MM.1S (cell line): ENCODE measurements at regions not wholly inside any gene's neighbourhood (a gene's known extent, or its start where the extent isn't known, plus 50 kb on each side); places are given as distances from the start of the nearest gene placed in this dataset.

Experiments
- DNase-seq: peaks from one replicate; pipeline ENCODE4 v3.0.0-alpha.2; 2015
- H2AFZ ChIP-seq: fragments of 300-600 bp; sonication (generic); 2 replicates; pipeline ENCODE4 v1.6.0; 2016; ENCODE audit warnings: antibody characterized with exemption, low read length
- H3F3A ChIP-seq: fragments of 300-600 bp; sonication (generic); 2 replicates; pipeline ENCODE4 v1.6.1; 2016; ENCODE audit warnings: mild to moderate bottlenecking, antibody characterized with exemption, low read length, moderate library complexity, mixed read lengths; ENCODE audit not compliant: insufficient read depth
- H3K27ac ChIP-seq: fragments of 300-600 bp; sonication (generic); 2 replicates; pipeline ENCODE4 v1.5.1; 2016; ENCODE audit warnings: mild to moderate bottlenecking, low read length
- H3K27me3 ChIP-seq: fragments of 300-600 bp; sonication (generic); replicated peaks from 2 replicates; pipeline ENCODE4 v1.6.0; 2016; ENCODE audit warnings: low read length; ENCODE audit not compliant: insufficient read depth
- H3K36me3 ChIP-seq: fragments of 300-600 bp; sonication (generic); replicated peaks from 2 replicates; pipeline ENCODE4 v1.6.1; 2016; ENCODE audit warnings: mild to moderate bottlenecking, low read length, mixed read lengths; ENCODE audit not compliant: insufficient read depth
- H3K4me1 ChIP-seq: fragments of 300-600 bp; sonication (generic); 2 replicates; pipeline ENCODE4 v1.6.1; 2016; ENCODE audit warnings: low read length, mixed read lengths
- H3K4me2 ChIP-seq: fragments of 300-600 bp; sonication (generic); 2 replicates; pipeline ENCODE4 v1.6.0; 2016; ENCODE audit warnings: low read depth, low read length
- H3K4me3 ChIP-seq: fragments of 300-600 bp; sonication (generic); 2 replicates; pipeline ENCODE4 v1.5.1; 2016; ENCODE audit warnings: low read length, mixed read lengths
- H3K79me2 ChIP-seq: fragments of 300-600 bp; sonication (generic); 2 replicates; pipeline ENCODE4 v1.6.1; 2016; ENCODE audit warnings: mixed run types, low read length, mixed read lengths
- H3K9ac ChIP-seq: fragments of 300-600 bp; sonication (generic); 2 replicates; pipeline ENCODE4 v1.6.1; 2016; ENCODE audit warnings: low read length, mixed read lengths
- H3K9me2 ChIP-seq: fragments of 300-600 bp; sonication (generic); replicated peaks from 2 replicates; pipeline ENCODE4 v1.6.1; 2016; ENCODE audit warnings: mild to moderate bottlenecking, low read length, mixed read lengths; ENCODE audit not compliant: insufficient read depth
- H3K9me3 ChIP-seq: fragments of 300-600 bp; sonication (generic); replicated peaks from 2 replicates; pipeline ENCODE4 v1.6.1; 2016; ENCODE audit warnings: mild to moderate bottlenecking, low read length, mixed read lengths; ENCODE audit not compliant: insufficient read depth
- H4K20me1 ChIP-seq: fragments of 300-600 bp; sonication (generic); 2 replicates; pipeline ENCODE4 v1.6.1; 2016; ENCODE audit warnings: mild to moderate bottlenecking, low read length, moderate library complexity, mixed read lengths; ENCODE audit not compliant: insufficient read depth
- EZH2 ChIP-seq: fragments of 300-600 bp; sonication (generic); optimal IDR thresholded peaks from 2 replicates; pipeline ENCODE3; 2017; ENCODE audit warnings: low read depth, mild to moderate bottlenecking, antibody characterized with exemption, low read length, mixed read lengths
- EZH2phosphoT487 ChIP-seq: fragments of 300-600 bp; sonication (generic); IDR thresholded peaks from 2 replicates; pipeline ENCODE4 v1.6.1; 2018; ENCODE audit warnings: antibody characterized with exemption, low read length
- TF ChIP-seq, protein P1 (sequence below): fragments of 300-600 bp; sonication (generic); IDR thresholded peaks from 2 replicates; pipeline ENCODE4 v1.5.1; 2016; ENCODE audit warnings: antibody characterized with exemption, low read length, mixed read lengths

DNA sequence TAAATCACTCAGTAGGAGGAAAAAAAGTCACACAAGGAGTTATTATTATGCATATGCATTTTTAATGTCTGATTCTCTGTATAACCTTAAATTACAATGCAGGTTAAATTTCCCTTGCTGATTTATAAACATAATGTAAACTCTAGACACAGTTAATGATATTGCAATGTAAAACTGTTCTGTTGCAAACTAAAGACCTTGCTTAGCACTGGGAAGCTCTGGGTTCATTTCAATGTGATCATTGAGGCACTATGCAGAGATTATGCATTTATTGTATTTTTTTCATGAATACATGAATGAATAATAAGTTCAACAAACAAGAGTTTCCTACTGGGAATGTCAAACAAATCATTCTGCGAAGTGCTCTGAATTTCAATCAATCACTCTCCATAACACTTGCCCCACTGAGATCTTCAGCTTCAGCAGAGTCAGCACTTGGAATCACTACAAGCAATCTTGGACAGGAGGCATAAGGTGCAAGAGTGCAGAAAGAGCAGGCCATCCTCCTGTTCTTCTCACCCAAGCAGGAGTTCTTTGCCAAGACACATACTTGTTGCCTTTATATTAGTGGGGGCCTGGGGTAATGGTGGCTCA lies 232.1 kb downstream of the CSNK1G3 start:
- DNase-seq: no peak
- Histone ChIP-seq H3F3A (no peaks in the 10 kb centered on the region), H3K27ac (no peak overlapping the region), H3K4me3 (no peak overlapping the region), H3K36me3 (no peaks in the 10 kb centered on the region), H3K79me2 (no peaks in the 10 kb centered on the region), H2AFZ (no peak overlapping the region), H4K20me1 (no peaks in the 10 kb centered on the region), H3K27me3 (no peaks in the 10 kb centered on the region), H3K9ac (no peak overlapping the region), H3K4me1 (no peaks in the 10 kb centered on the region), H3K9me2 (no peaks in the 10 kb centered on the region), H3K9me3 (no peaks in the 10 kb centered on the region), H3K4me2 (no peak overlapping the region)
- no peak for TF ChIP-seq EZH2phosphoT487
- TF ChIP-seq, protein P1, sequence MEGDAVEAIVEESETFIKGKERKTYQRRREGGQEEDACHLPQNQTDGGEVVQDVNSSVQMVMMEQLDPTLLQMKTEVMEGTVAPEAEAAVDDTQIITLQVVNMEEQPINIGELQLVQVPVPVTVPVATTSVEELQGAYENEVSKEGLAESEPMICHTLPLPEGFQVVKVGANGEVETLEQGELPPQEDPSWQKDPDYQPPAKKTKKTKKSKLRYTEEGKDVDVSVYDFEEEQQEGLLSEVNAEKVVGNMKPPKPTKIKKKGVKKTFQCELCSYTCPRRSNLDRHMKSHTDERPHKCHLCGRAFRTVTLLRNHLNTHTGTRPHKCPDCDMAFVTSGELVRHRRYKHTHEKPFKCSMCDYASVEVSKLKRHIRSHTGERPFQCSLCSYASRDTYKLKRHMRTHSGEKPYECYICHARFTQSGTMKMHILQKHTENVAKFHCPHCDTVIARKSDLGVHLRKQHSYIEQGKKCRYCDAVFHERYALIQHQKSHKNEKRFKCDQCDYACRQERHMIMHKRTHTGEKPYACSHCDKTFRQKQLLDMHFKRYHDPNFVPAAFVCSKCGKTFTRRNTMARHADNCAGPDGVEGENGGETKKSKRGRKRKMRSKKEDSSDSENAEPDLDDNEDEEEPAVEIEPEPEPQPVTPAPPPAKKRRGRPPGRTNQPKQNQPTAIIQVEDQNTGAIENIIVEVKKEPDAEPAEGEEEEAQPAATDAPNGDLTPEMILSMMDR: no peak
- no peak for TF ChIP-seq EZH2

DNA sequence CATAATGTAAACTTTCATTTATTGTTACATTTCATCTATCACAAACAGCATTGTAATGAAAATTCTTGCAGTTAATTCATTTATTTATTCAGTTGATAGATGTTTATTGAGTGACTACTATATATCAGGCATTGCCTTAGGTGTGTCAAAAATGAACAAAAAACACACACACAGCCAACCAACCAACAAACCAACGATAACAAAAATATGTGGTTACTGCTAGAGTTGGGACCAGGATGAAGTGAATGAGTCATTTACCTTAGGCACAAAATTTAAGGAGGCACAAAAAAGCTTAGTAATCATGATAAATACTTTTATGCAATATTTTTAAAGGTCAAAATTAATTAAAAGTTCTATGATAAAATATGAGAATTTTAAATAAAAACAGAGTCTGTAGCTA lies 223.4 kb downstream of the CSNK1G3 start:
- no peak for DNase-seq
- Histone ChIP-seq H3K79me2 (no peaks in the 10 kb centered on the region), H3K4me2 (no peak overlapping the region), H3K36me3 (no peaks in the 10 kb centered on the region), H3K9ac (no peak overlapping the region), H3K9me3 (no peaks in the 10 kb centered on the region), H3K9me2 (no peaks in the 10 kb centered on the region), H3K27ac (no peak overlapping the region), H3K27me3 (no peaks in the 10 kb centered on the region), H4K20me1 (no peaks in the 10 kb centered on the region), H3K4me3 (no peak overlapping the region), H3K4me1 (no peaks in the 10 kb centered on the region), H2AFZ (no peak overlapping the region), H3F3A (no peaks in the 10 kb centered on the region)
- TF ChIP-seq EZH2phosphoT487: no peak
- TF ChIP-seq, protein P1: no peak
- TF ChIP-seq EZH2: no peak

DNA sequence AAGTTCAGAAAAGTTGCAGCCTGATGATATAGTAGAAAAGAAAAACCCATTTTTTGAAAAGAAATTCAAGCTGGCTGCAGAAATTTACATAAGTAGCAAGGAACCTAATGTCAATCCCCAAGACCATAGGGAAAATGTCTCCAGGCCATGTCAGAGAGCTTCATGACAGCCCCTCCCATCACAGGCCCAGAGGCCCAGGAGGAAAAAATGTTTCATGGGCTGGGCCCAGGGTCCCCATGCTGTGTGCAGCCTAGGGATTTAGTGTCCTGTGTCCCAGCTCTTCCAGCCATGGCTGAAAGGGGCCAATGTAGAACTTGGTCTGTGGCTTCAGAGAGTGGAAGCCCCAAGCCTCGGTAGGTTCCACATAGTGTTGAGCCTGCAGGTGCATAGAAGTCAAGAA lies 220.3 kb downstream of the CSNK1G3 start:
- Histone ChIP-seq H3K79me2 (no peaks in the 10 kb centered on the region), H3K9me3 (no peaks in the 10 kb centered on the region), H3K27me3 (no peaks in the 10 kb centered on the region), H4K20me1 (no peaks in the 10 kb centered on the region), H3K9ac (no peak overlapping the region), H2AFZ (no peak overlapping the region), H3K9me2 (no peaks in the 10 kb centered on the region), H3K36me3 (no peaks in the 10 kb centered on the region), H3K27ac (no peak overlapping the region), H3K4me3 (no peak overlapping the region), H3K4me1 (no peaks in the 10 kb centered on the region), H3K4me2 (no peak overlapping the region), H3F3A (no peaks in the 10 kb centered on the region)
- DNase-seq: no peak
- TF ChIP-seq, protein P1: no peak
